ENCODE measurements at regions not wholly inside any gene's neighbourhood (a gene's known extent, or its start where the extent isn't known, plus 50 kb on each side); places are given as distances from the start of the nearest gene placed in this dataset.

DNA sequence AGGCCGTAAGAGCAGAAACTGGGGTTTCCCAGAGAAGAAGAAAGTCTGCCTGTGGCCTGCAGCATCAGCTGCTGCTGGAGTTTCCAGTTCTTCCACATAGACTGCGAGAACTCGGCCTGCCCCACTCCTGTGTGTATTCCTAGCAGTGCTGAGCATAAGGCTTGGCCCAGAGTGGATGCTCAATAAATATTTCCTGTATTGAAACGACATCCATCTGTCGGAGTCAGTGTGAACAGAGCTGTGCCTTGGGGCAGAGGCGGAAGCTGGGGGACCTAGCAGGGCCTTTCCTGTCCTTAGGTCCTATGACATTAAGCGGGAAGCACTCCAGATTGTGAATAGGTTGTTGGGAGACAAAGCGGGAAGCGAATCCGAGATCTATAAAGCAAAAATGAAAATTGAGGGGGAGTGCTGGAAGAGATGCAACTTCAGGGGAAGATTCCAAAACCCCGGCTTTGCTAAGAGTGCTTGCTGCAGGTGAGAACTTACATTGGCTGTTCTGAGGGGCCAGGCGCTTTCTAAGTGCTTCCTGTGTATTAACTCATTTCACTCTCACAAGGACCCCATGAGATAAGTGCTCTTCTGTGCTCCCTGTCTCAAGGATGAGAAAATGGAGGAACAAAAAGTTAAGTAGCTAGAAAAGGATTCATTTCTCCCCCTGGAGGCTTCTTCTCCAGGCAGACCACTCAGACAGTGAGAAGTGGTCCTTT, 76.1 kb upstream of the CXCL14 start:
- no peak for TF ChIP-seq POLR2A (IDR thresholded peaks at IDR 0.05)
- TF ChIP-seq, protein P1, sequence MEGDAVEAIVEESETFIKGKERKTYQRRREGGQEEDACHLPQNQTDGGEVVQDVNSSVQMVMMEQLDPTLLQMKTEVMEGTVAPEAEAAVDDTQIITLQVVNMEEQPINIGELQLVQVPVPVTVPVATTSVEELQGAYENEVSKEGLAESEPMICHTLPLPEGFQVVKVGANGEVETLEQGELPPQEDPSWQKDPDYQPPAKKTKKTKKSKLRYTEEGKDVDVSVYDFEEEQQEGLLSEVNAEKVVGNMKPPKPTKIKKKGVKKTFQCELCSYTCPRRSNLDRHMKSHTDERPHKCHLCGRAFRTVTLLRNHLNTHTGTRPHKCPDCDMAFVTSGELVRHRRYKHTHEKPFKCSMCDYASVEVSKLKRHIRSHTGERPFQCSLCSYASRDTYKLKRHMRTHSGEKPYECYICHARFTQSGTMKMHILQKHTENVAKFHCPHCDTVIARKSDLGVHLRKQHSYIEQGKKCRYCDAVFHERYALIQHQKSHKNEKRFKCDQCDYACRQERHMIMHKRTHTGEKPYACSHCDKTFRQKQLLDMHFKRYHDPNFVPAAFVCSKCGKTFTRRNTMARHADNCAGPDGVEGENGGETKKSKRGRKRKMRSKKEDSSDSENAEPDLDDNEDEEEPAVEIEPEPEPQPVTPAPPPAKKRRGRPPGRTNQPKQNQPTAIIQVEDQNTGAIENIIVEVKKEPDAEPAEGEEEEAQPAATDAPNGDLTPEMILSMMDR (IDR thresholded peaks at IDR 0.05) = no peak
